Peyer's patch (tissue), 4 donors: ENCODE measurements at regions not wholly inside any gene's neighbourhood (a gene's known extent, or its start where the extent isn't known, plus 50 kb on each side); places are given as distances from the start of the nearest gene placed in this dataset.

ENCODE experiments used
- POLR2A ChIP-seq, 2 donors: fragments of 450-650 bp; IDR thresholded peaks; one replicate each; pipeline ENCODE4 v1.5.1; 2017; ENCODE audit warnings: antibody characterized with exemption in 2 of 2, mild to moderate bottlenecking in 2 of 2, moderate library complexity in 2 of 2
- TF ChIP-seq, protein P1 (sequence below), 6 experiments: fragments of 450-650 bp in 4 of 6; fragments of 200-600 bp in 2 of 6; sonication (generic) in 1 of 6; IDR thresholded peaks; one replicate each; pipeline ENCODE4 v1.5.1; 2017 to 2019; ENCODE audit warnings: antibody characterized with exemption in 6 of 6, mild to moderate bottlenecking in 3 of 6, moderate library complexity in 1 of 6

DNA sequence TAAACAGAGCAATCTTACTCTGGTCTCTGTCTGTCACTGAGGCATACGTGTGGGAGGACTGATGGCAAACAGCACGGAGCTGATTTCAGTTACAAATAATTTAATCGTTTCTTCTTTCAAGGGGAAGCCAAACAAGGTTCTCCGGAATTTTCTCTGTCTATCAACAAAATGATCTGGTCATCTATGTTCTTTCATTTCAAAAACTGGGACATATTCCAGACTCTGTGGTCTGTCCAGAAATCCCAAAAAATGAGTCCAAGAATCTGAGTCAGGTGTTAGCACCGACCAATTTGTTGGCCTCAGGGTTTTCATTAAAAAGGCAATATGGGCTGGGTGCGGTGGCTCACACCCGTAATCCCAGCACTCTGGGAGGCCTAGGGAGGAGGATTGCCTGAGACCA, 69.9 kb upstream of the ZNF608 start:
- TF ChIP-seq, protein P1, sequence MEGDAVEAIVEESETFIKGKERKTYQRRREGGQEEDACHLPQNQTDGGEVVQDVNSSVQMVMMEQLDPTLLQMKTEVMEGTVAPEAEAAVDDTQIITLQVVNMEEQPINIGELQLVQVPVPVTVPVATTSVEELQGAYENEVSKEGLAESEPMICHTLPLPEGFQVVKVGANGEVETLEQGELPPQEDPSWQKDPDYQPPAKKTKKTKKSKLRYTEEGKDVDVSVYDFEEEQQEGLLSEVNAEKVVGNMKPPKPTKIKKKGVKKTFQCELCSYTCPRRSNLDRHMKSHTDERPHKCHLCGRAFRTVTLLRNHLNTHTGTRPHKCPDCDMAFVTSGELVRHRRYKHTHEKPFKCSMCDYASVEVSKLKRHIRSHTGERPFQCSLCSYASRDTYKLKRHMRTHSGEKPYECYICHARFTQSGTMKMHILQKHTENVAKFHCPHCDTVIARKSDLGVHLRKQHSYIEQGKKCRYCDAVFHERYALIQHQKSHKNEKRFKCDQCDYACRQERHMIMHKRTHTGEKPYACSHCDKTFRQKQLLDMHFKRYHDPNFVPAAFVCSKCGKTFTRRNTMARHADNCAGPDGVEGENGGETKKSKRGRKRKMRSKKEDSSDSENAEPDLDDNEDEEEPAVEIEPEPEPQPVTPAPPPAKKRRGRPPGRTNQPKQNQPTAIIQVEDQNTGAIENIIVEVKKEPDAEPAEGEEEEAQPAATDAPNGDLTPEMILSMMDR (IDR thresholded peaks at IDR 0.05), result no peak
- TF ChIP-seq POLR2A (IDR thresholded peaks at IDR 0.05), result no peak
